ENCODE measurements at regions not wholly inside any gene's neighbourhood (a gene's known extent, or its start where the extent isn't known, plus 50 kb on each side); places are given as distances from the start of the nearest gene placed in this dataset.
A peak's percentile ranks its signal among the peaks of the same experiment; 100 is the strongest.
"Not testable (repeated sequence)": the region's sequence is repeated elsewhere in the genome, so short reads cannot be mapped to it uniquely, and the experiment has no call there.

GRCh38 chr16:73399997-73400396 lies 352.1 kb upstream of the ZFHX3 start:
- no peak overlapping the region for H3K4me3 ChIP-seq (ENCODE audit: low read depth, low read length)
- no peak for TF ChIP-seq CTCF (IDR thresholded peaks at IDR 0.05; ENCODE audit: control insufficient read depth, extremely low read depth, insufficient read depth)
- DNase-seq (ENCODE audit: low read depth), result no peak

- no peak for DNase-seq (ENCODE audit: low read depth)
- TF ChIP-seq CTCF (IDR thresholded peaks at IDR 0.05; ENCODE audit: control insufficient read depth, extremely low read depth, insufficient read depth), result no peak
- no peak overlapping the region for H3K4me3 ChIP-seq (ENCODE audit: low read depth, low read length)
Observed at GRCh38 chr16:73399486-73399885, 351.6 kb upstream of the ZFHX3 start.

GRCh38 chr16:73398604-73399003 lies 350.7 kb upstream of the ZFHX3 start:
- H3K4me3 ChIP-seq (ENCODE audit: low read depth, low read length); DNase-seq (ENCODE audit: low read depth): not testable (repeated sequence)

- no peak for DNase-seq (ENCODE audit: low read depth)
- H3K4me3 ChIP-seq (ENCODE audit: low read depth, low read length), result no peak overlapping the region
- TF ChIP-seq CTCF (IDR thresholded peaks at IDR 0.05; ENCODE audit: control insufficient read depth, extremely low read depth, insufficient read depth), result no peak
Observed at GRCh38 chr16:73396556-73396955, 348.6 kb upstream of the ZFHX3 start.

- H3K4me3 ChIP-seq (ENCODE audit: low read depth, low read length), result no peak overlapping the region
- no peak for TF ChIP-seq CTCF (IDR thresholded peaks at IDR 0.05; ENCODE audit: control insufficient read depth, extremely low read depth, insufficient read depth)
- DNase-seq (ENCODE audit: low read depth), result no peak
Observed at GRCh38 chr16:73390936-73391335, 343.0 kb upstream of the ZFHX3 start.

- no peak for TF ChIP-seq CTCF (IDR thresholded peaks at IDR 0.05; ENCODE audit: control insufficient read depth, extremely low read depth, insufficient read depth)
- H3K4me3 ChIP-seq (ENCODE audit: low read depth, low read length), result no peak overlapping the region
- DNase-seq (ENCODE audit: low read depth), result no peak
Observed at GRCh38 chr16:73390491-73390890, 342.6 kb upstream of the ZFHX3 start.

GRCh38 chr16:73389085-73389484 lies 341.2 kb upstream of the ZFHX3 start:
- TF ChIP-seq CTCF (IDR thresholded peaks at IDR 0.05; ENCODE audit: control insufficient read depth, extremely low read depth, insufficient read depth), result no peak
- DNase-seq (ENCODE audit: low read depth), result peak; percentile 8
- H3K4me3 ChIP-seq (ENCODE audit: low read depth, low read length), result no peak overlapping the region

GRCh38 chr16:73387979-73388378 lies 340.1 kb upstream of the ZFHX3 start:
- no peak for DNase-seq (ENCODE audit: low read depth)
- no peak overlapping the region for H3K4me3 ChIP-seq (ENCODE audit: low read depth, low read length)
- TF ChIP-seq CTCF (IDR thresholded peaks at IDR 0.05; ENCODE audit: control insufficient read depth, extremely low read depth, insufficient read depth), result no peak
